Breast epithelium (tissue), 4 donors: ENCODE measurements at regions not wholly inside any gene's neighbourhood (a gene's known extent, or its start where the extent isn't known, plus 50 kb on each side); places are given as distances from the start of the nearest gene placed in this dataset.

Experiments used
- DNase-seq, 2 donors: peaks; one replicate each; pipeline ENCODE4 v3.0.0-alpha.2; 2019; ENCODE audit warnings: low spot score in 2 of 2
- H3K27ac ChIP-seq, 2 donors: fragments of 200-600 bp; sonication (generic) in 1 of 2; one replicate each; pipeline ENCODE4 v1.5.1; 2016 to 2019; ENCODE audit warnings: mild to moderate bottlenecking in 1 of 2
- H3K27me3 ChIP-seq, 2 donors: fragments of 200-600 bp; sonication (generic) in 1 of 2; one replicate each; pipeline versions ENCODE4 v1.5.1 to v1.6.0; 2017 to 2019; ENCODE audit warnings: control low read depth in 1 of 2, mild to moderate bottlenecking in 1 of 2
- H3K36me3 ChIP-seq: fragments of 200-600 bp; one replicate; pipeline ENCODE4 v1.5.1; 2019
- H3K4me1 ChIP-seq, 2 donors: fragments of 200-600 bp; sonication (generic); one replicate each; pipeline ENCODE4 v1.5.1; 2016 to 2019; ENCODE audit warnings: control low read depth in 1 of 2
- H3K4me3 ChIP-seq, 3 donors: fragments of 200-600 bp; sonication (generic); 1 replicate in 2 of 3; 2 replicates in 1 of 3; pipeline ENCODE4 v1.5.1; 2016 to 2019; ENCODE audit warnings: mild to moderate bottlenecking in 3 of 3, moderate library complexity in 2 of 3
- H3K9me3 ChIP-seq, 2 donors: fragments of 200-600 bp; sonication (generic) in 1 of 2; one replicate each; pipeline ENCODE4 v1.5.1; 2016 to 2019; ENCODE audit warnings: control low read depth in 1 of 2
- POLR2A ChIP-seq: fragments of 450-650 bp; IDR thresholded peaks from one replicate; pipeline ENCODE4 v1.6.1; 2016; ENCODE audit warnings: antibody characterized with exemption, mild to moderate bottlenecking, moderate library complexity
- POLR2AphosphoS5 ChIP-seq, 3 donors: sonication (generic); formaldehyde crosslinking; IDR thresholded peaks; one replicate each; pipeline ENCODE4 v1.6.1; 2017; ENCODE audit warnings: antibody characterized with exemption in 3 of 3
- intact Hi-C: fragments of 100-400 bp; cut with DNase I; formaldehyde crosslinking; loops from one replicate; pipeline ENCODE4 v1.15.1; 2023; ENCODE audit warnings: low total_unique reads
- TF ChIP-seq, protein P1 (sequence below), 3 donors: fragments of 450-650 bp; IDR thresholded peaks; one replicate each; pipeline ENCODE4 v1.5.1; 2016 to 2017; ENCODE audit warnings: antibody characterized with exemption in 3 of 3, mild to moderate bottlenecking in 3 of 3, moderate library complexity in 3 of 3

DNA sequence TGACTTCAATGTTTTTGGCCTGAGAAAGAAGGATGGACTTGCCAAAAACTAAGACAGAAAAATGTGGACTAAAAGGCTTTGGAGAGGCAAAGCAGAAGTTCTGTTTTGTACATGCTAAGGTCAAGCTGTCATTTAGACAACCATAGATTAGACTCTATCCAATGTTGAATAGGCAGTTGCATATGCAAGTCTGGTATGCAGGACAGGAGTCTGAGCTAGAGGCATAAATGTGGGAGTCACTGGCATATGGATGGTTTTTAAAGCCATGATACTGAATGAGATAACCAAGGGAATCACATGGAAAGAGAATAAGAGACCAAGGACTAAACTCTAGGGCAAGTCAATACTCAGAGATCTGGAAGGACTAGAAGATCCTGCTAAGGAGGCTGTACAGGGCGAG is 164.1 kb downstream of the LSM5 start:
- no peaks in the 10 kb centered on the region for H3K4me1 ChIP-seq
- no peaks in the 10 kb centered on the region for H3K9me3 ChIP-seq
- H3K36me3 ChIP-seq = no peaks in the 10 kb centered on the region
- intact Hi-C loops = no loop called here
- H3K4me3 ChIP-seq = no peak overlapping the region
- DNase-seq = no peak
- TF ChIP-seq POLR2A = no peak
- TF ChIP-seq, protein P1, sequence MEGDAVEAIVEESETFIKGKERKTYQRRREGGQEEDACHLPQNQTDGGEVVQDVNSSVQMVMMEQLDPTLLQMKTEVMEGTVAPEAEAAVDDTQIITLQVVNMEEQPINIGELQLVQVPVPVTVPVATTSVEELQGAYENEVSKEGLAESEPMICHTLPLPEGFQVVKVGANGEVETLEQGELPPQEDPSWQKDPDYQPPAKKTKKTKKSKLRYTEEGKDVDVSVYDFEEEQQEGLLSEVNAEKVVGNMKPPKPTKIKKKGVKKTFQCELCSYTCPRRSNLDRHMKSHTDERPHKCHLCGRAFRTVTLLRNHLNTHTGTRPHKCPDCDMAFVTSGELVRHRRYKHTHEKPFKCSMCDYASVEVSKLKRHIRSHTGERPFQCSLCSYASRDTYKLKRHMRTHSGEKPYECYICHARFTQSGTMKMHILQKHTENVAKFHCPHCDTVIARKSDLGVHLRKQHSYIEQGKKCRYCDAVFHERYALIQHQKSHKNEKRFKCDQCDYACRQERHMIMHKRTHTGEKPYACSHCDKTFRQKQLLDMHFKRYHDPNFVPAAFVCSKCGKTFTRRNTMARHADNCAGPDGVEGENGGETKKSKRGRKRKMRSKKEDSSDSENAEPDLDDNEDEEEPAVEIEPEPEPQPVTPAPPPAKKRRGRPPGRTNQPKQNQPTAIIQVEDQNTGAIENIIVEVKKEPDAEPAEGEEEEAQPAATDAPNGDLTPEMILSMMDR (IDR thresholded peaks at IDR 0.05) = no peak
- TF ChIP-seq POLR2AphosphoS5 (IDR thresholded peaks at IDR 0.05) = no peak
- H3K27me3 ChIP-seq = no peaks in the 10 kb centered on the region
- H3K27ac ChIP-seq = no peak overlapping the region

DNA sequence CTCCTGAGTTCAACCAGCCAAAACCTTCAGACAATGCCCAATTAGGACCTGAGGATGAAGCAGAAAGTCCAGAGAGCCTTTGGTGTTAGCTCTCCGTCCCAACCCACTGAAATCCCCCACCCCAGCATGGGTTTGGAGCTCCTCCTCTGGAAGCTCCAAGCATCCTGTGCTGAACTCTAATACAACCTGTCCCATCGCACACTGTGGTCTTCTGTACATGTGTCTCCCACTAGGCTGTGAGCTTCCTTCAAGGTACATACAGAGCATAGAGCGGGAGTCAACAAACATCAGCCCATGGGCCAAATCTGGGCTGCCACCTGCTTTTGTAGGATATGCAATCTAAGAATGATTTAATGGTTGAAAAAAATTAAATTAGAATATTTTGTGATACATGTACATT is 166.5 kb downstream of the LSM5 start:
- Histone ChIP-seq H3K4me1 (no peaks in the 10 kb centered on the region), H3K27ac (no peak overlapping the region), H3K9me3 (no peaks in the 10 kb centered on the region), H3K36me3 (no peaks in the 10 kb centered on the region), H3K27me3 (no peaks in the 10 kb centered on the region), H3K4me3 (no peak overlapping the region)
- no peak for DNase-seq
- no peak for TF ChIP-seq POLR2AphosphoS5 (IDR thresholded peaks at IDR 0.05)
- no peak for TF ChIP-seq POLR2A
- TF ChIP-seq, protein P1 (IDR thresholded peaks at IDR 0.05) = no peak
- intact Hi-C loops = no loop called here

DNA sequence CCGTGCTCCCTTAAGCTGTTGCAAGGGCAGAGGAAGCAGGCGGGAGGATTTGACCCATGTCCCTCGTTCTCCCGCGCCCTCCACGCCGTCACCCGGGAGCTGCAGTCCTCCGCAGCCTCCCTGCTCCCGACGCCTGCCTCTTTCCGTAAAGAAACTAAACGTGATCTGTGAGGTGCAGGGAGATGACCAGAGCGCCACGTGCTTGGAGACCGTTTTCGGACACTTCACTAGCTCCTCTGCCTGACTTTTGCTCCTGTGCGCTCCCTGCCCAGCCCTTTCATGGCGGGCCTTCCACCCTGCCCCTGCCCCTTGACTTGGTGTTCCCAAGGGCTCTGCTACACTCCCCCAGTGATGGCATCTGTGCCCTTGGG is 171.2 kb downstream of the LSM5 start:
- Histone ChIP-seq H3K36me3 (no peaks in the 10 kb centered on the region), H3K4me1 (no peaks in the 10 kb centered on the region), H3K4me3 (peak overlapping the region in 2 of 3 donors; percentile 15 to 17), H3K27ac (no peak overlapping the region), H3K9me3 (no peaks in the 10 kb centered on the region), H3K27me3 (peaks cover 0 to 6% of the 10 kb centered on the region in 2 donors)
- intact Hi-C loops = no loop called here
- no peak for DNase-seq
- TF ChIP-seq POLR2AphosphoS5 (IDR thresholded peaks at IDR 0.05) (no peak), POLR2A (no peak)
- TF ChIP-seq, protein P1 (IDR thresholded peaks at IDR 0.05) = no peak

DNA sequence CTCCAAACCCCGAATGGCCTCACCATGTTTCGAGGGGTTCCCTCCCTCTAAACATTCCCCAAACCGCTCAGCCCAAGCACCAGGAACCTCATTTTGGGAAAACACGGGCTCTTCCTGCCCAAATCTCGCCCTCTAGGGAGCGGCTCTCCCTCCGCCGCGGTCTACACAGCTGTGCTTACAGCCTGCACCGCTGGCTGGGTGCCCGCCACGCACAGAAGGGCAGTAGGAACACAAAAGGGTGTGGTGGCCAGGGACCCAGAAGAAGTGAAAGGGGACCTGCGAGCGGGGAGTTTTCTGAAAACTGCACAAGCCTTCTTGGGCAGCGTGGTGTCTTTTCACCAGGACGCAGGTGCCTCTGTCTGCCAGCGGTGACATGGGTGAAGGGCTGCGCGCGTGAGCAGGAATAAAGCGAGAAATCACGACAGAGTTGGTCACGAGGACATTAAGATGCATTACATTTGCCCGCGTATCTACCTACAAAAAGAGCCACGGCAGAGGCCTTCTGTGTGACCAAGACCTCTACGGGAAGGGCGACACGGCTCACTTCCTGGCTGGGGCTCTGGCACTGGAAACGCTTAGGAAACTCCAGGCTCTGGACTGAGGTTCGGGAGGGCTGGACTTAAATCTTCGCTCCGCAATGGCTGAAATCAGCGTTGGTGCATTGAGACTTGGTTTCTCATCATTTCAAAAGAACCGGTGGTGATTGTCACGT is 171.7 kb downstream of the LSM5 start:
- DNase-seq = no peak
- H3K27ac ChIP-seq = no peak overlapping the region
- H3K27me3 ChIP-seq = peaks cover 0 to 6% of the 10 kb centered on the region in 2 donors
- peak overlapping the region; percentile 13 to 17 (median 15) for H3K4me3 ChIP-seq
- H3K36me3 ChIP-seq = no peaks in the 10 kb centered on the region
- intact Hi-C loops = no loop called here
- TF ChIP-seq, protein P1 (IDR thresholded peaks at IDR 0.05) = no peak
- TF ChIP-seq POLR2AphosphoS5 (IDR thresholded peaks at IDR 0.05) (no peak), POLR2A (no peak)
- no peaks in the 10 kb centered on the region for H3K9me3 ChIP-seq
- H3K4me1 ChIP-seq = no peaks in the 10 kb centered on the region

DNA sequence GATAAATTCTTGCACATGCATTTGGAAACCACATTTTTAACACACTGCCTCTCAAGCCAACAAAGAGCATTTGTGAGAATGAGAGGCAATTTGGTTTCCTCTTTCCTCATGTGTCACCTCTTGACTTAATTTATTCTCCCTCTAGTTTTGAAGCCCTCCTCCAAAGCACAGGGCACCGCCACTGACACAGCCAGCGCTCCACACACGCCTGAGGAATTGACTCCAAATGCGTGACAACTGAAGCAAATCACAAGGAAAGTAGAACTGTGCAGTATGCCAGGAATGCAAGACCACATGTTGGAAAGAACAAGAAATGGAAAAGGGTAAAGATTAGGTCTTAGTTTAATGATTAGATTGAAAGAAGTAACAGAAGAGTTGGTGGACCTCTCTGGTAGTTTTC is 173.3 kb downstream of the LSM5 start:
- intact Hi-C loops = no loop called here
- no peak overlapping the region for H3K4me3 ChIP-seq
- no peaks in the 10 kb centered on the region for H3K4me1 ChIP-seq
- peaks cover 0 to 6% of the 10 kb centered on the region in 2 donors for H3K27me3 ChIP-seq
- H3K27ac ChIP-seq = no peak overlapping the region
- DNase-seq = no peak
- H3K9me3 ChIP-seq = no peaks in the 10 kb centered on the region
- TF ChIP-seq, protein P1 (IDR thresholded peaks at IDR 0.05) = no peak
- no peak for TF ChIP-seq POLR2AphosphoS5 (IDR thresholded peaks at IDR 0.05)
- no peaks in the 10 kb centered on the region for H3K36me3 ChIP-seq
